NCI-H2107 treated with DMSO at 0.1 percent for 48 hours (cell line): ENCODE measurements at regions not wholly inside any gene's neighbourhood (a gene's known extent, or its start where the extent isn't known, plus 50 kb on each side); places are given as distances from the start of the nearest gene placed in this dataset.

Experiments
- DNase-seq: peaks from one replicate; lab custom pipeline; 2025; ENCODE audit not compliant: unreplicated experiment; lab: John Stamatoyannopoulos, UW

DNA sequence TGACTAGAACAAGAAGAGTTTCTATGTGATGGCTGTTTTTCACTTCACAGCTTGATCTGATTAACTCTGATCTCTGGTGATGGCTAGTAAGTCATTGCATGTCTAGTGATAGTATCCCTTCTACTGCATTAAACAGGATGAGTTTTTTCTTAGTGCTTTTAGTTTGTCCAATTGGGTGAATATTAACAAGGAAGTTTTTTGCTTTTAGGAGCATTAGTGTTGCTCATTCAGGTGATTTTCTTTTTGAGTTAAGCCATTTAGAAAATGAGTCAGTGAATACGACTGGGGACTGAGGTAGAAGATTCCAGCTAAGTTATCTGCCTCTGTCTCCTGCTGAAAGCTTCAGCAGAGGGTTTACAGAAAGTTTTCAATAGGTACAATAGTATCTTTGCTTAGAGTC lies 306.7 kb downstream of the PIK3C3 start:
- no peak for DNase-seq

- no peak for DNase-seq
Measured at GRCh38 chr18:42264497-42264896, 309.5 kb downstream of the PIK3C3 start.

DNA sequence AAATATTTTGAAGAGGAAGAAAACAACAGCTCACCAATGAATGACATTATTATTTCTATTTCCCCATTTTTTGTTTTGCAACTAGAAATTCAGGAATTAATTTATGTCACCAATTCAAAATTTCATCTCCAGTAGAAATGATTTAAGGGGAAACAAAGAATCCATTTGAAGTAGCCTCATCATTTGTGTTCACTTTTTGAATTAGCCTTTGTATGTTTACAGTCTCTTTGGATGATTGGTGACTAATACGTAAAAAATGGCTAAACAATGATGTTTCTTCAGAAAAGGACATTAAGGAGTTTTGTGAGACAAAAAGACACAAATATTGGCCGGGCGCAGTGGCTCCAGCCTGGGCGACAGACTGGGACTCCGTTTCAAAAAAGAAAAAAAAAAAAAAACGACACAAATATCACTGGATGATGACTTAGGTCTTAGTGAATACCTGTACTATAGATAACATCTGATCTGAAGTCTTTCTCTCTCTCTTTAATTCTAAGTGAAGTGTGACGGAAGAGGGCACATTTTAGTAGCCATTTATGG lies 313.2 kb downstream of the PIK3C3 start:
- DNase-seq, result no peak

DNA sequence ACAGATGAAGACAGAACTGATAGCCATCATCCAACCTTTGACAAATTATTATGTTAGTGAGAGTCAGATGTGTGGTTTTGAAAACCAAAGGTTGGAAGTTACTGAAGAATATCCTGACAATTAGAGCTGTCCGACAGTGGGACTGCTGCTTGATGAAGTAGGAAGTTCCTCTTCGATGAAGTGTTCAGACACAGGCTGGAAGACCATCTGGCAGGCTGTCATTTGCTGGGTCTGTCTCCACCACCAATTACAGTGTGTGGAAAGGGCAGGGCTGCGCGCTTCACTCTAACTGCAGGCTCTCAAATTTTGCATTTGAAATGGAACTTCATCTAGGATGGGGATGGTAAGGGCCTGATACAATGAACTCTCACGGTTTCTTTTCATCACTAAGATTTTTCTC lies 313.8 kb downstream of the PIK3C3 start:
- DNase-seq, result no peak

- no peak for DNase-seq
Measured at GRCh38 chr18:42271647-42272414, 316.8 kb downstream of the PIK3C3 start.

DNA sequence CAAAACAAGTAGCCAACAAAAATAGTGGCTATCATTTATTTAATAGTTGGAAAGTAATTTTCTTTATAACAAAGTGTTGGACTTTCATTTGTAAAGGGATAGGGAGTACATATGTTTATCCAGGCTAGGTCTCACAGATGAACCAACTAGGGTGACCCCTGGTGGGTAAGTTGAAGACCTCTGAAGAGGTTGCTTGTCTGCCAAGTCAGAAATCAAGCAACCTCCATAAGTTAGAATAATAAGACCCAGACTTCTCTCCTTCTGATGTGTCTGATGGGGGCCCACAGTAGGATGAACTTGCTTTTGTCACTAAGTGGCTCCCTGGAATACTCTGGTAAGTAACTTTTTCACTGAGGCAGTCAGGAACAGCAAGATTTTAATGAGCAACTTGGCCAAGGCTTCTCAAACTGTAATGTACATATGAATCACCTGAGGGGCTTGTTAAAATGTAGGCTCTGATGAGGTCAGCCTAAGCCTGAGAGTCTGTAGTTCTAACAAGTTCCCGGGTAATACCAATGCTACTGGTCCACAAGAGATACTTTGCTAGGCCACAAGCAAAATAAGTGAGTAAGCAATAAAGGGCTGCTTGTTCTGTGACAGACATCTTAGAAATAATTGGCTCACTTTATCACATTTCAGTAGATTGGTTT lies 319.6 kb downstream of the PIK3C3 start:
- no peak for DNase-seq

DNA sequence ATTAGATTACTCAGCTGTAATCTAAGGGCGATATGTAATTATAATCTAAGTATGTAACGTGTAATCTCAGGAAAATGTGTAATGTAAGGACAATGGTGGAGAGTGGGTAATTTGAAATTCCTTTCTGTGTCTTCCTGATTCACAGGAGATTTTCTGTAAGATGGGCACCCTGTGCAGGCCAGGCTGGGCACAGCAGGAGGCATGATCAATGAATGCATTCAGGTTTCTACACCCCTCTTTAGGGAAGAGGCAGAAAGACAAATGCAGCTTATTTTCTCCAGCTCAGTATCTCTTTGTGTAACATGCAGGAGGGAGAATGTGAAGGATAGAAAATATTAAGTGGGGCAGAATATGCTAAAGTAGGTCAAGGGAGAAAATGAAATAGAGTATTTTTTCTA lies 320.1 kb downstream of the PIK3C3 start:
- DNase-seq, result no peak

GRCh38 chr18:42275949-42276730 lies 321.1 kb downstream of the PIK3C3 start:
- no peak for DNase-seq

DNA sequence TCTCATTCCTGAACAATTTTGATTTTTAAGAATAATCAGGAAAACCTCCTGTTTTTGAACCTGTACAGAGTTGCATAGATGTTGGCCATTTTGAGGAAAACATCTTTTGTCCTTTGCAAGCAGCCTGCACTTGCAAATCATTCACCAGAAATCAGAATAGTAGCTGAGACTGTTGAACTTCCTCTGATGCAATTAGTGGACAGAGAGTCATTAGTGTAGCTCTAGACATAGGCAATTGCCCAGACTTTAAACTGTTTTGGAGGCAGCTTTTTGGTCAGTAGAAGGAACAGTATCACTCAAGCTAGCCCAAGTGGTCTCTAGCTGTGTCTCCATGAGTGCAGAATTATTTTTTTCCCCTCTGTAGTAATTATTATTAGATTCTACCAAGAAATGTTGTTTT lies 326.1 kb downstream of the PIK3C3 start:
- no peak for DNase-seq

GRCh38 chr18:42281851-42282250 lies 326.8 kb downstream of the PIK3C3 start:
- DNase-seq, result no peak

DNA sequence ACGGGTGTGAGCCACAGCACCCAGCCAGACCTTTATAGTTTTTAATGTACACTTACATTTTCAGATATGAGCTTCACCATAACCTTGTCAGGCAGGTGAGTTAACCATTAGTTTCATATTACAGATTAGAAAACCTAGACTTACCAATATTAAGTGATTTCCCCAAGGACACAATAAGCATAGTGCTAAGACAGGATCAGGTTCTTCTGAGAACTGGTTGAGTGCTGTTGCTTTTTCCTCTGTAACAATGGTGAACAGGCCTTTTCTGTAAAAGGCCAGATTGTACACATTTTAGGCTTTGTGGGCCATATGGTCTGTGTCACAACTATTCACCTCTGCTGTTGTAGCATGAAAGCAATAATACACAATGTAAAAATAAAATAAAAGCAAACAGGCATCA lies 332.0 kb downstream of the PIK3C3 start:
- DNase-seq, result peak; percentile 61

DNA sequence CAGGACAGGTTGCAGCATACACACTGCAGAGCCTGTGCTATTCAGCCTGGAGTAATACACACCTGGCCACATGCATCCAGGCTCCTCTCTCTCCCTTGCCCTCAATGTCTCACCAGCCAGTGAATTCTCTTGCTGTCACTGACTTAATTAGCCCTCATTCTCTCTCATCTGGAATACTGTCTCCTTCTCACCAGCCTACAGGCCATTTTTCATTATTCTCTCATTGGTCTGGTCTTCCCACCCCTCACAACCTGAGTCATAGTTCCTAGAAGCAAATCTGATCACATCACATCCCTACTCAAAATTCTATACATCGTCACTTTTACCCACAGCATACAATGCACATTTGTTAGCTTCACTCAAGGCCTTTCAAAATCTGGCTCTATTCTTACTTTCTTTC lies 333.1 kb downstream of the PIK3C3 start:
- DNase-seq, result no peak

- no peak for DNase-seq
Measured at GRCh38 chr18:42289526-42289925, 334.5 kb downstream of the PIK3C3 start.

DNA sequence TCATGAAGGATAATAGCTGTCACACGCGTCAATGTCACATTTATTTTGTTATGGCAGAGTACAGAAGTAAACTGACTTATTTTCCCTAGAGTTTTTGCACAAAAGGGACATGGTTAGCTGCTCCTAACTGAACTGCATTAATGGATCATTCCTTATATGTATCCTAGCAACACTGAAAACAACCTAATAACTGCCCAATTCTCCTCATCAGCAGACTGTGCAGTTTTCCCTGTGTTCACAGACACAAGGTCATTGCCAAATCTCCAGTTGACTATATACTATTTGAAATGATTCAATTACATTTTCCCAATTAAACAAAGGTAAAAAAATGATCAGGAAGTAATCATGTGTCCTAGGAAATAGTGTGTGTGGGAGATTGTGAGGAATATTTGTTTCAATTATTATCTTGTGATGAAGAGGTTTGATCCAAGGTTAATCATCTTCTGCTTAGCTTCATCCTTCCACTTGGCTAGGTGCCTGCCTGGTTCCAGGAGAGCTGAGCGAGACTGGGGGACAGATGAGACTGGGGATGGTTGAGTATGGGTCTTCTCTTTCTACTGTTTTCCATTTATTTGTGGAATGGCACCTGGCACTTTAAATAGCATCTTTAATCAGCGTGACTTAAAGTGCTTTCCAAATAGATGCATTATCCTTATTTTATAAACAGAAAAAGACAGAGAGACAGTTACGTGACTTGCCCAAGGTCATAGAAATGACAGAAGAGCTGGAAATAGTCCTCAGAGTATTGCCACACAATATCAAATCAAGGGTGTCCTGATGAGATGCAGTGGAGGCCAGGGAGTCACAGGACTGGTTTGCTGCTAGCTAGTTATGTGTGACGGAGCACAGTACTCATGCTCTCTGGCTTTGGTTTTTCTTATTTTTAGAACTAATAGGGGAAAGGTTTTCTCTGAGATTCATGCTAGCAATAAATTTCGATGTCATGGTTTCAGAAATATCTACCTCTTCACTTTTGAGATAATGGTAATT lies 335.6 kb downstream of the PIK3C3 start:
- no peak for DNase-seq

DNA sequence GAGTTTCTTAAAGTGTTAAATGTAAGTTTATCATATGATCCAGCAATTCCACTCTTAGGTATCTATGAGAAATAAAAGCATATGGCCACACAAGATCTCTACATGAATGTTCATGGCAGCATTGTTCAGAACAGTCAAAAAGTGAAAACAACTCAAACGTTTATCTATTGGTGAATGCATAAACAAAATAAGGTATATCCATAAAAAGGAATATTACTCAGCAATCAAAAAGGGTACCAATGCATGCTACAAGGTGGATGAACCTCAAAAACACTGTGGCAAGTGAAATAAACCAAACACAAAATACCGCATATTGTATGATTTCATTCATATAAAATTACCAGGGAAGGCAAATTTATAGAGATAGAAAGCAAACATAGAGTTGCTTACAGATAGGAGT lies 337.6 kb downstream of the PIK3C3 start:
- DNase-seq, result no peak

DNA sequence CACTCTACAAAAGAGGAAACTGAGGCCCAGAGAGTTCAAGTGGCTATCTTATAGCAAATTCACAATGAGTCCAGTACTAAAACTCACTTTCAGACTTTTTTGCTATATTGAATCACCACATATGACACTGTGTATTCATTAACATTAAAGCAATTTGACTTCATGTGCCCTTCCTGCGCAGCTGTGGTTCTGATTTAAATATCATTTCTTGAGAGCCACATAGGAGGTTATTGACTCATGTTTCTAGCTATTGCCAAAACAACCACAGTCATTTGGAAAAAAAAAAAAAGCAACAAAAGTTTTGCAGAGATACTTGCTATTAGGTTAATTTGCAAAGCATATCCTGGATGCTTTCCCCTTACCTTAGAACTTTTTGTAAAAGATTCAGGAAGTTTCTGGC lies 341.2 kb downstream of the PIK3C3 start:
- no peak for DNase-seq

- DNase-seq, result no peak
Measured at GRCh38 chr18:42296723-42297122, 341.7 kb downstream of the PIK3C3 start.

DNA sequence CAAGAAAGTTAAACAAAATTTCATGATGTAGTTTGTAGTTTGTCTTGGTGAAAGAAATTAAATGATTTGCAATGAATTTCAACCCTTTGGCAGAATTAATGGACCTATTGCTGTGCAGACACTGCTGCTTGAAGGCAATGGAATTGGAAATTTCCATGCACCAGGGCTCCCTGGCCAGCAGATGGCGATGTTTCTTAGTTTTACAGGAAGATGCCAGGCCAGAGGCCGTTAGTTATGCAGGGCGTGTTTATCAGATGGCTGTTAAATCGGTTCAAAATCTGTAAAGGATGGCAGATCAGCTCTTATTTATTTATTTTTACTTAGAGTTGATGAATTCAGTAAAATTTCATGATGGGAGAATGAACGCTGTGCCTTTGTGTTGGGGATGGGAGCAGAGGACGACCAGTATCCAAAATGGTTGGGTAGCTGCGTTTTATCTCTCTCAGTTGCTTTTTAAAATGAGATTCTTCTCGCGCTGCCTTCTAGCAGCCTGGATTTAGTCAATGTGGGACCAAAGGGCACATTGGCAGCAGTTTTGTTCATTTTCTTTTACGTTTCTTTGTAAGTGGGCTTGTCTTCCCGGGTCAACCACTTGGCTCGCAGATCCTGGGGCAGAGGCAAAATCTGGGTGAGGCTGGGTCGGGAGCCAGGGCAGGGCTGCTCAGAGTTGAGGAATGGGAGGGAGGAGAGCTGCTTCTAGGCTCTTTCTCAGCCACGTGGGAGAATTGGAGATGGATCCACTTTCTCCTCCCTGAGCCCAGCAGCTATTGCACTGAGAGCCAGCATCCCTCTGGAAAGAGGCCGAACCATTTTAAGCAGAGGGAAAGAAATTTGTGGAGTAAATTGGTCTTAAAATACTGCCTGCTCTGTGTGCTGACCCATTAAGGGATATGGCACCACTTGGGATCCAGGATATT lies 344.0 kb downstream of the PIK3C3 start:
- DNase-seq, result peak; percentile 89

- no peak for DNase-seq
Measured at GRCh38 chr18:42305869-42306593, 351.0 kb downstream of the PIK3C3 start.
